HG02610 (cell line): ENCODE measurements at regions not wholly inside any gene's neighbourhood (a gene's known extent, or its start where the extent isn't known, plus 50 kb on each side); places are given as distances from the start of the nearest gene placed in this dataset.
"Not testable (repeated sequence)": the region's sequence is repeated elsewhere in the genome, so short reads cannot be mapped to it uniquely, and the experiment has no call there.

Source experiments
- ATAC-seq: cut with Tn5 transposase; IDR thresholded peaks from one replicate; pipeline ENCODE4 v1.9.1; 2021; ENCODE audit warnings: mild to moderate bottlenecking, moderate library complexity; ENCODE audit not compliant: unreplicated experiment

- ATAC-seq: no peak
These were observed 109.6 kb upstream of the RBMS3 start for GRCh38 chr3:29171043-29171990.

- no peak for ATAC-seq
These were observed 104.4 kb upstream of the RBMS3 start for GRCh38 chr3:29176501-29176900.

GRCh38 chr3:29178809-29179793 is 101.8 kb upstream of the RBMS3 start:
- no peak for ATAC-seq

- no peak for ATAC-seq
These were observed 99.6 kb upstream of the RBMS3 start for GRCh38 chr3:29181149-29181780.

- ATAC-seq: no peak
These were observed 99.0 kb upstream of the RBMS3 start for GRCh38 chr3:29181872-29182271.

GRCh38 chr3:29182828-29183227 is 98.0 kb upstream of the RBMS3 start:
- not testable (repeated sequence) for ATAC-seq

GRCh38 chr3:29183346-29184087 is 97.4 kb upstream of the RBMS3 start:
- no peak for ATAC-seq

- ATAC-seq: no peak
These were observed 95.2 kb upstream of the RBMS3 start for GRCh38 chr3:29185706-29186105.

GRCh38 chr3:29186131-29186599 is 94.7 kb upstream of the RBMS3 start:
- no peak for ATAC-seq

GRCh38 chr3:29186982-29187725 is 93.7 kb upstream of the RBMS3 start:
- ATAC-seq: peak; percentile 48

- ATAC-seq: no peak
These were observed 91.5 kb upstream of the RBMS3 start for GRCh38 chr3:29189328-29189727.

GRCh38 chr3:29194139-29194538 is 86.7 kb upstream of the RBMS3 start:
- no peak for ATAC-seq

- no peak for ATAC-seq
These were observed 85.8 kb upstream of the RBMS3 start for GRCh38 chr3:29195056-29195455.

- no peak for ATAC-seq
These were observed 79.3 kb upstream of the RBMS3 start for GRCh38 chr3:29201604-29202003.

GRCh38 chr3:29202378-29202777 is 78.5 kb upstream of the RBMS3 start:
- ATAC-seq: no peak

GRCh38 chr3:29203851-29204250 is 77.0 kb upstream of the RBMS3 start:
- no peak for ATAC-seq

- no peak for ATAC-seq
These were observed 73.4 kb upstream of the RBMS3 start for GRCh38 chr3:29207427-29207826.

- ATAC-seq: no peak
These were observed 68.0 kb upstream of the RBMS3 start for GRCh38 chr3:29212789-29213433.
